CD4-positive, alpha-beta T cell (primary cell): ENCODE measurements at regions not wholly inside any gene's neighbourhood (a gene's known extent, or its start where the extent isn't known, plus 50 kb on each side); places are given as distances from the start of the nearest gene placed in this dataset.

Experiments
- ATAC-seq: fragments of 200-7000 bp; cut with Tn5 transposase; one replicate; pipeline ENCODE4 v1.10.0; 2022; ENCODE audit warnings: mild to moderate bottlenecking; ENCODE audit not compliant: poor library complexity
- CTCF ChIA-PET: fragments of 350-600 bp; sonication (Branson Sonifier 250); formaldehyde crosslinking; loops from one replicate; lab custom pipeline; 2021; ENCODE audit warnings: antibody characterized with exemption, inconsistent platforms; lab: Charles Lee
- POLR2A ChIA-PET: fragments of 350-600 bp; sonication (Branson Sonifier 250); formaldehyde crosslinking; loops from one replicate; lab custom pipeline; 2021; ENCODE audit warnings: antibody characterized with exemption, inconsistent platforms; lab: Charles Lee
- DNase-seq, 14 experiments: peaks; one replicate each; pipeline ENCODE4 v3.0.0-alpha.2; 2013 to 2020; ENCODE audit warnings: mixed read lengths in 2 of 14
- H3K27ac ChIP-seq, 2 donors: one replicate each; pipeline versions ENCODE4 v1.5.1 to v1.7.0; 2013; ENCODE audit warnings: low read length in 2 of 2, low read depth in 1 of 2, mild to moderate bottlenecking in 1 of 2
- H3K27me3 ChIP-seq, 2 experiments: 1 replicate in 1 of 2; 2 replicates in 1 of 2; pipeline versions ENCODE4 v1.6.1 to v1.7.0; 2013; ENCODE audit warnings: low read length in 2 of 2, control low read depth in 1 of 2, mild to moderate bottlenecking in 1 of 2, moderate library complexity in 1 of 2; ENCODE audit not compliant: insufficient read depth in 2 of 2, control insufficient read depth in 1 of 2
- H3K36me3 ChIP-seq: one replicate; pipeline ENCODE4 v1.6.1; 2013; ENCODE audit warnings: low read length, control low read depth; ENCODE audit not compliant: insufficient read depth
- H3K4me1 ChIP-seq: one replicate; pipeline ENCODE4 v1.6.1; 2013; ENCODE audit warnings: low read length, control low read depth; ENCODE audit not compliant: insufficient read depth
- H3K4me3 ChIP-seq: one replicate; pipeline ENCODE4 v1.5.1; 2013; ENCODE audit warnings: mild to moderate bottlenecking, low read length, moderate library complexity
- H3K9me3 ChIP-seq, 2 experiments: 1 replicate in 1 of 2; 2 replicates in 1 of 2; pipeline versions ENCODE4 v1.6.1 to v1.7.0; 2013; ENCODE audit warnings: low read length in 2 of 2, mild to moderate bottlenecking in 2 of 2, control low read depth in 1 of 2, moderate library complexity in 1 of 2; ENCODE audit not compliant: control insufficient read depth in 1 of 2, insufficient read depth in 1 of 2
- H3K27ac Mint-ChIP-seq: one replicate; pipeline ENCODE4 v1.8.0; 2020; ENCODE audit warnings: mixed read lengths
- H3K27me3 Mint-ChIP-seq: one replicate; pipeline ENCODE4 v1.8.0; 2021; ENCODE audit warnings: mixed read lengths
- H3K36me3 Mint-ChIP-seq: one replicate; pipeline ENCODE4 v1.8.0; 2021; ENCODE audit warnings: low read depth, mixed read lengths
- H3K4me1 Mint-ChIP-seq: one replicate; pipeline ENCODE4 v1.8.0; 2021; ENCODE audit warnings: low read depth, mixed read lengths
- H3K4me3 Mint-ChIP-seq: one replicate; pipeline ENCODE4 v1.8.0; 2020; ENCODE audit warnings: mild to moderate bottlenecking, mixed read lengths
- H3K9me3 Mint-ChIP-seq: one replicate; pipeline ENCODE4 v1.8.0; 2020; ENCODE audit warnings: mixed read lengths
- CTCF ChIP-seq: fragments of 200-600 bp; IDR thresholded peaks from one replicate; pipeline ENCODE4 v1.8.0; 2022; ENCODE audit warnings: antibody characterized with exemption, mild to moderate bottlenecking
- intact Hi-C, 2 experiments: fragments of 100-400 bp; cut with DNase I in 1 of 2; cut with micrococcal nuclease in 1 of 2; formaldehyde crosslinking; loops; one replicate each; pipeline versions ENCODE4 v1.15.1 to v1.9.0; 2023 to 2025; cut with DNase I, micrococcal nuclease

GRCh38 chr5:77925503-77925902, 149.4 kb upstream of the TBCA start:
- peak; percentile 61 for ATAC-seq
- peak overlapping the region; percentile 0 for H3K4me3 Mint-ChIP-seq

GRCh38 chr5:77924081-77924480, 147.9 kb upstream of the TBCA start:
- Mint-ChIP-seq H3K27me3 (no peaks in the 10 kb centered on the region), H3K27ac (no peak overlapping the region), H3K4me3 (no peak overlapping the region), H3K9me3 (peaks cover 6% of the 10 kb centered on the region), H3K4me1 (peaks cover 15% of the 10 kb centered on the region), H3K36me3 (no peaks in the 10 kb centered on the region)
- ChIA-PET POLR2A (no interaction called here), CTCF (no interaction called here)
- Histone ChIP-seq H3K36me3 (no peaks in the 10 kb centered on the region), H3K27me3 (no peaks in the 10 kb centered on the region), H3K27ac (no peak overlapping the region), H3K4me3 (no peak overlapping the region), H3K4me1 (no peaks in the 10 kb centered on the region), H3K9me3 (no peaks in the 10 kb centered on the region)
- DNase-seq (no peak), ATAC-seq (no peak)
- no peak for TF ChIP-seq CTCF
- intact Hi-C loops = no loop called here

More at GRCh38 chr5:77925503-77925902, 149.4 kb upstream of the TBCA start:
- H3K4me1 ChIP-seq = no peaks in the 10 kb centered on the region
- no peaks in the 10 kb centered on the region for H3K36me3 ChIP-seq
- Mint-ChIP-seq H3K9me3 (peaks cover 6% of the 10 kb centered on the region), H3K27me3 (no peaks in the 10 kb centered on the region), H3K4me1 (peaks cover 15% of the 10 kb centered on the region), H3K27ac (peak overlapping the region; percentile 31), H3K36me3 (no peaks in the 10 kb centered on the region)
- no peak for TF ChIP-seq CTCF
- H3K9me3 ChIP-seq = no peaks in the 10 kb centered on the region
- H3K4me3 ChIP-seq = no peak overlapping the region
- ChIA-PET POLR2A (interaction anchor here (1.1 kb wide), 1 partner anchor 12 kb away, joined by 3 read pairs; no protein-coding TSS in a partner anchor), CTCF (no interaction called here)
- intact Hi-C loops = no loop called here
- H3K27ac ChIP-seq = no peak overlapping the region
- H3K27me3 ChIP-seq = no peaks in the 10 kb centered on the region
- DNase-seq = peak in 3 of 14 experiments; percentile 13 to 41 (median 39)

GRCh38 chr5:77923666-77924065, 147.5 kb upstream of the TBCA start:
- no peaks in the 10 kb centered on the region for H3K36me3 Mint-ChIP-seq
- Histone ChIP-seq H3K4me1 (no peaks in the 10 kb centered on the region), H3K9me3 (no peaks in the 10 kb centered on the region), H3K36me3 (no peaks in the 10 kb centered on the region), H3K27ac (no peak overlapping the region), H3K4me3 (no peak overlapping the region), H3K27me3 (no peaks in the 10 kb centered on the region)
- DNase-seq = no peak
- no peaks in the 10 kb centered on the region for H3K27me3 Mint-ChIP-seq
- H3K9me3 Mint-ChIP-seq = peaks cover 6% of the 10 kb centered on the region
- no peak for ATAC-seq
- intact Hi-C loops = no loop called here
- peaks cover 15% of the 10 kb centered on the region for H3K4me1 Mint-ChIP-seq
- H3K4me3 Mint-ChIP-seq = no peak overlapping the region
- TF ChIP-seq CTCF = no peak
- ChIA-PET POLR2A (no interaction called here), CTCF (no interaction called here)
- H3K27ac Mint-ChIP-seq = no peak overlapping the region
